OCI-LY3 (cell line): ENCODE measurements at regions not wholly inside any gene's neighbourhood (a gene's known extent, or its start where the extent isn't known, plus 50 kb on each side); places are given as distances from the start of the nearest gene placed in this dataset.
"Not testable (repeated sequence)": the region's sequence is repeated elsewhere in the genome, so short reads cannot be mapped to it uniquely, and the experiment has no call there.

Source experiments
- H2AFZ ChIP-seq: fragments of 200-600, 300-600 bp; shearing (Covaris generic); 2 replicates; pipeline ENCODE4 v1.6.0; 2014; ENCODE audit warnings: antibody characterized with exemption, low read depth, low read length
- H3K27ac ChIP-seq: fragments of 200-600, 300-600 bp; sonication (generic); 2 replicates; pipeline ENCODE4 v1.5.1; 2014; ENCODE audit warnings: mild to moderate bottlenecking, low read length, moderate library complexity, mixed read lengths
- H3K27me3 ChIP-seq: fragments of 200-600, 300-600 bp; sonication (generic); 2 replicates; pipeline ENCODE4 v1.6.1; 2014; ENCODE audit warnings: low read depth, low read length, mixed read lengths
- H3K36me3 ChIP-seq: fragments of 200-600, 300-600 bp; sonication (generic); replicated peaks from 2 replicates; pipeline ENCODE3; 2014; ENCODE audit warnings: low read depth, low read length, mixed read lengths
- H3K4me1 ChIP-seq: fragments of 300-600, 200-600 bp; sonication (generic); 2 replicates; pipeline ENCODE4 v1.6.1; 2014; ENCODE audit warnings: low read length, mixed read lengths
- H3K4me2 ChIP-seq: fragments of 200-600, 300-600 bp; sonication (generic); 2 replicates; pipeline ENCODE4 v1.6.1; 2014; ENCODE audit warnings: low read length, mixed read lengths
- H3K4me3 ChIP-seq: fragments of 300-600, 200-600 bp; sonication (generic); 2 replicates; pipeline ENCODE4 v1.5.1; 2014; ENCODE audit warnings: antibody characterized with exemption, mild to moderate bottlenecking, low read length, moderate library complexity
- H3K79me2 ChIP-seq: fragments of 300-600, 200-600 bp; shearing (Covaris generic); 2 replicates; pipeline ENCODE4 v1.6.1; 2014; ENCODE audit warnings: mild to moderate bottlenecking, low read length, mixed read lengths
- H3K9ac ChIP-seq: fragments of 300-600, 200-600 bp; shearing (Covaris generic); 2 replicates; pipeline ENCODE4 v1.6.0; 2014; ENCODE audit warnings: mild to moderate bottlenecking, low read length, moderate library complexity
- H3K9me3 ChIP-seq: fragments of 200-600, 300-600 bp; shearing (Covaris generic); 2 replicates; pipeline ENCODE4 v1.6.1; 2014; ENCODE audit warnings: low read length, mixed read lengths; ENCODE audit not compliant: insufficient read depth
- H4K20me1 ChIP-seq: fragments of 200-600, 300-600 bp; sonication (generic); 2 replicates; pipeline ENCODE4 v1.6.1; 2016; ENCODE audit warnings: low read length, mixed read lengths; ENCODE audit not compliant: insufficient read depth
- CTCF ChIP-seq: fragments of 200-600, 300-600 bp; sonication (generic); IDR thresholded peaks from 2 replicates; pipeline ENCODE4 v1.5.1; 2014; ENCODE audit warnings: antibody characterized with exemption, low read length, low read depth
- EZH2phosphoT487 ChIP-seq: fragments of 200-600 bp; shearing (Covaris generic); IDR thresholded peaks from 2 replicates; pipeline ENCODE4 v1.6.1; 2018; ENCODE audit warnings: antibody characterized with exemption, mixed run types, low read depth

GRCh38 chr4:72632253-72632652 lies 63.2 kb upstream of the ADAMTS3 start:
- H3K36me3 ChIP-seq, H3K79me2 ChIP-seq, H3K9ac ChIP-seq, H4K20me1 ChIP-seq, H3K9me3 ChIP-seq, H3K4me3 ChIP-seq, H3K27me3 ChIP-seq, H3K27ac ChIP-seq, H3K4me1 ChIP-seq, H2AFZ ChIP-seq, H3K4me2 ChIP-seq: not testable (repeated sequence)

- H3K27ac ChIP-seq, result no peak overlapping the region
- H3K36me3 ChIP-seq, result no peaks in the 10 kb centered on the region
- no peaks in the 10 kb centered on the region for H3K4me1 ChIP-seq
- H3K9me3 ChIP-seq, result no peaks in the 10 kb centered on the region
- H3K79me2 ChIP-seq, result no peaks in the 10 kb centered on the region
- no peak overlapping the region for H2AFZ ChIP-seq
- H3K4me3 ChIP-seq, result no peak overlapping the region
- no peak overlapping the region for H3K9ac ChIP-seq
- H3K27me3 ChIP-seq, result no peaks in the 10 kb centered on the region
- TF ChIP-seq CTCF, result no peak
- no peak for TF ChIP-seq EZH2phosphoT487
- no peak overlapping the region for H3K4me2 ChIP-seq
- no peaks in the 10 kb centered on the region for H4K20me1 ChIP-seq
These were observed 62.3 kb upstream of the ADAMTS3 start for GRCh38 chr4:72631296-72631695.

GRCh38 chr4:72629540-72629939 lies 60.5 kb upstream of the ADAMTS3 start:
- no peak overlapping the region for H3K4me3 ChIP-seq
- no peak overlapping the region for H3K27ac ChIP-seq
- H3K4me2 ChIP-seq, result no peak overlapping the region
- H3K27me3 ChIP-seq, result no peaks in the 10 kb centered on the region
- H3K4me1 ChIP-seq, result no peaks in the 10 kb centered on the region
- H4K20me1 ChIP-seq, result no peaks in the 10 kb centered on the region
- H3K36me3 ChIP-seq, result no peaks in the 10 kb centered on the region
- TF ChIP-seq CTCF (no peak), EZH2phosphoT487 (no peak)
- no peaks in the 10 kb centered on the region for H3K79me2 ChIP-seq
- H2AFZ ChIP-seq, result no peak overlapping the region
- no peaks in the 10 kb centered on the region for H3K9me3 ChIP-seq
- H3K9ac ChIP-seq, result no peak overlapping the region

GRCh38 chr4:72627723-72628122 lies 58.7 kb upstream of the ADAMTS3 start:
- Histone ChIP-seq H2AFZ (no peak overlapping the region), H4K20me1 (no peaks in the 10 kb centered on the region), H3K27me3 (no peaks in the 10 kb centered on the region), H3K79me2 (no peaks in the 10 kb centered on the region), H3K4me1 (no peaks in the 10 kb centered on the region), H3K4me2 (no peak overlapping the region), H3K36me3 (no peaks in the 10 kb centered on the region), H3K9ac (no peak overlapping the region), H3K9me3 (no peaks in the 10 kb centered on the region), H3K4me3 (no peak overlapping the region), H3K27ac (no peak overlapping the region)
- TF ChIP-seq EZH2phosphoT487, result no peak
- no peak for TF ChIP-seq CTCF
